ENCODE measurements at regions not wholly inside any gene's neighbourhood (a gene's known extent, or its start where the extent isn't known, plus 50 kb on each side); places are given as distances from the start of the nearest gene placed in this dataset.

GRCh38 chrX:40950546-40950945, 134.7 kb upstream of the USP9X start:
- TF ChIP-seq CTCF (IDR thresholded peaks at IDR 0.05) (no peak), POLR2AphosphoS5 (IDR thresholded peaks at IDR 0.05) (no peak)

Measured in upper lobe of left lung (tissue), 4 donors.